BJ (cell line): ENCODE measurements at regions not wholly inside any gene's neighbourhood (a gene's known extent, or its start where the extent isn't known, plus 50 kb on each side); places are given as distances from the start of the nearest gene placed in this dataset.

Experiments
- CTCF ChIA-PET: fragments of 350-600 bp; formaldehyde crosslinking; extraction: SDS; loops from one replicate; lab custom pipeline; 2021; ENCODE audit warnings: antibody characterized with exemption, inconsistent platforms; lab: Yijun Ruan, JAX
- POLR2A ChIA-PET: fragments of 300-600 bp; sonication (Branson Sonifier 250); formaldehyde crosslinking; extraction: SDS; loops from one replicate; lab custom pipeline; 2021; ENCODE audit warnings: antibody characterized with exemption; lab: Charles Lee
- DNase-seq: peaks from one replicate; pipeline ENCODE4 v3.0.0-alpha.2; 2011; ENCODE audit warnings: low read depth
- H3K27me3 ChIP-seq: 2 replicates; pipeline ENCODE4 v1.6.0; 2011; ENCODE audit warnings: low read length; ENCODE audit not compliant: control insufficient read depth, insufficient read depth
- H3K36me3 ChIP-seq: 2 replicates; pipeline ENCODE4 v1.5.1; 2011; ENCODE audit warnings: low read length; ENCODE audit not compliant: control insufficient read depth, insufficient read depth
- H3K4me3 ChIP-seq: 2 replicates; pipeline ENCODE4 v1.5.1; 2011; ENCODE audit warnings: low read depth, mild to moderate bottlenecking, control low read depth, low read length
- CTCF ChIP-seq: IDR thresholded peaks from 2 replicates; pipeline ENCODE4 v1.5.1; 2011; ENCODE audit warnings: low read depth, mild to moderate bottlenecking, control low read depth, inconsistent platforms, low read length, moderate library complexity; ENCODE audit not compliant: insufficient read depth

- ChIA-PET CTCF (no interaction called here), POLR2A (no interaction called here)
- DNase-seq, result no peak
- TF ChIP-seq CTCF, result no peak
- Histone ChIP-seq H3K4me3 (no peak overlapping the region), H3K27me3 (no peaks in the 10 kb centered on the region), H3K36me3 (no peaks in the 10 kb centered on the region)
These were observed 1481.6 kb upstream of the PIK3C3 start for GRCh38 chr18:40473221-40474029.

DNA sequence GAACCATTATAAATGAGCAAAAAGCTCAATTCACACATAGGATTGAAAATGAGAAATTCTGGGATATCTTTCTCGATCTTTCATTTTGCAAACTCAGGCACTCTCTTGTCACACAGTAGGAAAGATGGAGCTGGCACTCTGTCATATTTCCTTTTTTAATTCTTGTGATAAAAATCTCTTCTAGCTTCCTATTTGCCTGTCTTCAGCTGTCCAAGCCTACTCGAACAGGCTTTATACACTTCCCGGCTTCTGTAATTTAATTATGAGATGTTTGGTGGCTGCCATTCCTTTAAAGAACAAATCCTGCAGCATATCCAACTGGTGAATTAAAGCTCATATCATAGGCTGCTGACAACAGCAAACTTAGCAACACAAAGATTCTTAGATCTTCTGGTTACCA is 1484.3 kb upstream of the PIK3C3 start:
- no peaks in the 10 kb centered on the region for H3K36me3 ChIP-seq
- POLR2A ChIA-PET, result no interaction called here
- no peak for TF ChIP-seq CTCF
- CTCF ChIA-PET, result no interaction called here
- H3K27me3 ChIP-seq, result no peaks in the 10 kb centered on the region
- DNase-seq, result no peak
- H3K4me3 ChIP-seq, result no peak overlapping the region

DNA sequence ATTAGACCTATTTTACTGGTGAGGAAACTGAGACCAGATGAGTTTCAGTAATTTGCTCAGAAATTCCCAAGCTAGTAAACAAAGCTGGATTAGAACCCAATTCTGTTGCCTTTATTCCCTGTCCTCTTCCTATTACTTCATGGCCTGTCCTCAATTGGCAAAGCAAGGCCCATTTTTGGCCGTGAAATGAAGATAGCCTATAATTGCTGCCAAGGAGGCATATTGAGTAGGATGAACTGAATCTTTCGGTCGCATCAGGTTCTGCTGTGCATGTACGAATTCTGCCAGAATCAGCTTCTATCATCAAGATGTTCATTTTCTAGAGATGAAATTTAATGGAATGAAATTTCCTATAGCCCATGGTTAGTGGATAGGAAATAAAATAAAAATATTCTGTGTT is 1485.2 kb upstream of the PIK3C3 start:
- ChIA-PET POLR2A (no interaction called here), CTCF (no interaction called here)
- Histone ChIP-seq H3K36me3 (no peaks in the 10 kb centered on the region), H3K27me3 (no peaks in the 10 kb centered on the region), H3K4me3 (no peak overlapping the region)
- no peak for DNase-seq
- no peak for TF ChIP-seq CTCF

GRCh38 chr18:40469316-40469715 is 1485.7 kb upstream of the PIK3C3 start:
- TF ChIP-seq CTCF, result no peak
- no peaks in the 10 kb centered on the region for H3K36me3 ChIP-seq
- H3K4me3 ChIP-seq, result no peak overlapping the region
- H3K27me3 ChIP-seq, result no peaks in the 10 kb centered on the region
- POLR2A ChIA-PET, result no interaction called here
- DNase-seq, result no peak
- CTCF ChIA-PET, result no interaction called here

DNA sequence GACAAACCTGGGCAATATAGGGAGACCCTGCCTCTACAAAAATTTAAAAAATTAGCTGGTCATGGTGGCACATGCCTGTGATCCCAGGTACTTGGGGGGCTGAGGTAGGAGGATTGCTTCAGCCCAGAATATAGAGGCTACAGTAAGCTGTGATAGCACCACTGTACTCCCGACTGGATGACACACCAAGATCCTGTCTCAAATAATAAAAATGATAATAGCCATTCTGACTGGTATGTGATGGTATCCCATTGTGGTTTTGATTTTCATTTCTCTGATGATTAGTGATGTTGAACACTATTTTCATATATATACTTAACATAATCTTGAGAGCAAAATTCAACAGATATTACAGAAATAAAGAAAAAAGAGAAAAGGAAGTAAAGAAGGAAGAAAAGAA is 1491.0 kb upstream of the PIK3C3 start:
- Histone ChIP-seq H3K4me3 (no peak overlapping the region), H3K36me3 (no peaks in the 10 kb centered on the region), H3K27me3 (no peaks in the 10 kb centered on the region)
- CTCF ChIA-PET, result no interaction called here
- POLR2A ChIA-PET, result no interaction called here
- no peak for TF ChIP-seq CTCF
- DNase-seq, result no peak
